HG03196 (cell line): ENCODE measurements at regions not wholly inside any gene's neighbourhood (a gene's known extent, or its start where the extent isn't known, plus 50 kb on each side); places are given as distances from the start of the nearest gene placed in this dataset.
"Not testable (repeated sequence)": the region's sequence is repeated elsewhere in the genome, so short reads cannot be mapped to it uniquely, and the experiment has no call there.

Experiments
- ATAC-seq: cut with Tn5 transposase; IDR thresholded peaks from one replicate; pipeline ENCODE4 v1.9.1; 2021; ENCODE audit not compliant: unreplicated experiment

DNA sequence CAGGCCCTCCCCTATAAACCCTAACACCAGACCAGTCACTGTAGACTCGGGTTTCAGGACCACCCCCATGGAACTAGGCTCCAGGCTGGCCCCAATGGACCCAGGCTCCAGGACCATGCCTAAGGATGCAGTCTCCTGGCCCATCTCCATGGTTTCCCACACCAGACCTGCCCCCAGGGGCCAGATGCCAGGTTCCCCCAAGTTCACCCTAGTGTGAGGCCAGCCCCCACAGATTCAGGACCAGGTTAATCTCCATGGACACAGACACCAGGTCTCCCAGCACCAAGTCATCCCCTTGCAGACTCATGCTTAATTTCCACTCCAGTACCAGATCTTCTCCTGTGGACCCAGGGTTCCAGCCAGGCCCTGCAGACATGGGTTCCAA, 103.8 kb upstream of the LANCL2 start:
- no peak for ATAC-seq

GRCh38 chr7:55265328-55265727, 99.8 kb upstream of the LANCL2 start:
- not testable (repeated sequence) for ATAC-seq

GRCh38 chr7:55265836-55266642, 99.1 kb upstream of the LANCL2 start:
- no peak for ATAC-seq

DNA sequence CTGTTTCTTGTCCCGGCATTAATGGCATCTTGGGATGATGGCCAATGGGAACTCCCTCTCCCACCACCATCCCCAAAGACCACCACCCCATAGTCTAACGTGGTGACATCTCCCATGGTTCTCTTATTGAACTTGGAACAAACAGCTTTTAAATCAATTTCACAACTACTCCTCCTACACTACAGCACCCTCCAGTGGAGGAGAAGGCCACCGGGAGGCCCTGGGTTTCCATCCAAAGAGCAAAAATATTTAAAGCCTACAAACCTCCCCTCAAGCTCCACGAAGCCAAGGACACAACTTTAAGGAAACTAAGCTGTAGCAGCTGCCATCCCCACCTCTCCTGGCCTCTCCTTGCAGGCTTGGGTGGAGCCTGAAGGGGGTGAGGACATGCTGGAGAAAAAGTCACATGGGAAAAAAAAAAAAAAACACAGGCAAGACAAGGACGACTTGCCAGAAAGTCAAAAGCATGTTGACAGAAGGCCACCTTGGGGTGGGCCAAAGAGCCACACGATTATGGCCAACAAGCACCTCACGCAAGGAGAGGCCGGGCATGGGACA, 94.0 kb upstream of the LANCL2 start:
- no peak for ATAC-seq

- ATAC-seq, result no peak
Measured at GRCh38 chr7:55271661-55272060, 93.5 kb upstream of the LANCL2 start.

DNA sequence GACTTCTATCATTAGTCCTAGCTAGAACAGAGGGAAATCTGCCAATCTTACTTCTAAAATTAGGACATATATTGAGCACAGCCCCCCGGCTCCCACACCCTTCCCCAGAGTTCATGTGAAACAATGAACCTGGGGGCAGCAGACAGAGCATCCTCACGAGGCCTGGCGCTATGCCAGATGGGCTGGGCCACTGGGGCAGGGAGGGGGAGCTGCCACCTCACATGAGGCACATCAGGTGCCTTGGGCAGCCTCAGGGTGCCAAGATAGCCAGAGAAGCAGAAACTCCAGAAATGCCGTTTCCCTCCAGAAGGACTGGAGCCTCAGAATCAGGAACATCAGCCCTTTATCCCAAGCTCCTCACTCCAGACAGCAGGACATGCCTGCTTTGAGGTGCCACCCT, 92.8 kb upstream of the LANCL2 start:
- no peak for ATAC-seq

DNA sequence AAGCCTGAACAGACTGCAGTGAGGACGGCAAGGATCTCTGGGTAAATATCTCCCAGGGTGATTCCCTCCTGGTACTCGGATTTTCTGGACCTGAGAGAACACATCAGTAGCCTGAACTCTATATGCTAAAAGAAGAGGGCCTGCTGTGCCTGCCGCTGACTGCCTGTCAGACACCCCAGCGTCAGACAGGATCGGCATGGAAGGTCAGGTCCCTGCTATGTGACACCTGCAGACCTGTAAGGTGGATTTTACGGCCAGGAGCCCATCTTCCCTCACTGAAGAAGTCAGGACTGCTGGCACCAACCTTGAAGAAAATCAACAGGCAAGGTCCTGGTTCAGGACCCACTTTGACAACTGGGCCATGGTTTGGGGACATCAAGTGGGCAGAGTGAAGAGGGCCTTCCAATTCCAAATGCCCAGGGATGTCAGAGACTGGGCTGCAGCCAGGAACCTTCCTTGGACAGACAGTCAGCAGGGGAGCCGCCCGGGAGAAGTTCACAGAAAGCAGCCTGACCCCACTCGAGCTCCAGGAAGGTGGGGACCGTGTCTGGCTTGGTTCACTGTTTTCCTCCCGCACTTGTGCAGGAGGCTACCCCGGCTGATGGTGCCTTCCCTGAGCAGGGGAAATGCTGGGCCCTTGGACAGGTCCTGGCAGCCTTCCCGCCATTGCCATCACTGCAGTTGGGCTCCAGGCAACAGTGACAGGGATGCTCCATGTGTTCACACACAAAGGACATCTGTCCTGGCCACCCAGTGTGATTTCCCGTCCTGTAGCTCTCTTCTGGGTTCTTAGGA, 91.8 kb upstream of the LANCL2 start:
- ATAC-seq, result no peak

- no peak for ATAC-seq
Measured at GRCh38 chr7:55274156-55274555, 91.0 kb upstream of the LANCL2 start.

DNA sequence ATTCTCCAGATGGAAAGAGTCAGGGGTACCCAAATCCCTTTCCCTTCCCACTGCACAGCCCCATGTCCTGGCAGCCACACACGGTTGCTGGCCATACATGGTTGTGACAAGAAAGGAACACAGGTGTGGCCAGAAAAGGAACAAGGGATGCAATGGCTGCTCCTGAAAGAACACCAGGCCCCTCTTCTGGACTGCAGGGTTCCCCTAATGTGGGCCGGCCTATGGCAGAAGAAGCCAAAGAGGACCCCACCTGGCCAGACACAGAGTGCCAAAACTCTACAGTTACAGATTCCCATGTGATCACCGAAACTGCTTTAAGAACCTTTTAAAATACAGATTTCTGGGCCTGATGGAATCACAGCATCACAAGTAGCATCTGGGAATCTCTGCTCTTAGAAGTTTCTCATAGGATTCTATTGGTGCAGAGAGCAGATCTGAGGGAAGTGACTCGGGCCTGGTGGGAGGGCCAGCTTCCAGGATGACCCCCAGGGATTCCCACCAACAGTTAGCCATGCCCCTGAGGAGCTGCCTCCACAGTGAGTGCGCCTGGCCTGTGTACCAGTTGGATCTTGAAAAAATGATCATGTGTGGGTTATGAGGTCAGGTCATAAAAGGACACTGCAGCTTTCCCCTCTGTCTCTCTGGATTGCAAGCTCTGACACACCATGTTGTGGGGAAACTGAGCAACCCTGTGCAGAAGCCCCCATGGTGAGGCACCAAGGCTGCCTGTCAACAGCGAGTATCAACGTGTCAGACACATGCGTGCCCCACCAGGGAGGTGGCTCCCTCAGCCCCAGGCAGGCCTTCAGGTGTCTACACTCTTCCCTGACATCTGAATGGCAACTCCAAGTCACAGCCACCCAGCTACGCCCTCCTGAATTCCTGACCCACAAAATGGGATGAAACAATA, 89.6 kb upstream of the LANCL2 start:
- ATAC-seq, result no peak

DNA sequence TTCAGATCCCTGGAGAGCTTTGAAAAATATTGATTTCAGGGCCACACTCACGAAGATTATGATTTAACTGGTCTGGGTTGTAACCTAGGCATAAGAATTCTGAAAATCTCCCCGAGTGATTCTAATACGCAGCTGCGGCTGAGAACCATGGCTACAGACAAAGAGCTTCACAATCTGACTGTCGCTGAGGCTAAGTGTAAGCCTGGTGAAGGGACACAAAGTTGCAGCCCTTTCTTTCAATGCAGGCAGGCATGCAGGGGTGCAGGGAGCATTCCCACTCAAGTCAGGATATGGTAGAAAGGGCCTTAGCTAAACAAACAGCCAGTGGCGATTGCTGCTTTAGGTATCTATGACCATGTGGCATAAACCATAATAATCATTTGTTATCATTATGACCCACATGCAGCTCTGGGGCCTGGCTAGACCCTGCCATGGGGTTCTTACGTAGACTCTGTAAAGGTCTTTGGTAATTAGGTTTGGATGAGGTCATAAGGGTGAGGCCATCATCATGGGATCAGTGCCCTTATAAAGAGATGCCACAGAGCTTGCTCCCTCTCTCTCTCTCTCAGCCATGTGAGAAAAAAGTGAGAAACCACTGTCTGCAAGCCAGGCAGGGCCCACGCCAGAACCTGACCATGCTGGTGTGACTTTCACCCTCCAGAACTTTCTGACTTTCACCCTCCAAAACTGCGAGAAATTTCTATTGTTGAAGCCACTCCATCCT, 88.4 kb upstream of the LANCL2 start:
- ATAC-seq, result no peak

GRCh38 chr7:55277916-55278315, 87.2 kb upstream of the LANCL2 start:
- no peak for ATAC-seq

DNA sequence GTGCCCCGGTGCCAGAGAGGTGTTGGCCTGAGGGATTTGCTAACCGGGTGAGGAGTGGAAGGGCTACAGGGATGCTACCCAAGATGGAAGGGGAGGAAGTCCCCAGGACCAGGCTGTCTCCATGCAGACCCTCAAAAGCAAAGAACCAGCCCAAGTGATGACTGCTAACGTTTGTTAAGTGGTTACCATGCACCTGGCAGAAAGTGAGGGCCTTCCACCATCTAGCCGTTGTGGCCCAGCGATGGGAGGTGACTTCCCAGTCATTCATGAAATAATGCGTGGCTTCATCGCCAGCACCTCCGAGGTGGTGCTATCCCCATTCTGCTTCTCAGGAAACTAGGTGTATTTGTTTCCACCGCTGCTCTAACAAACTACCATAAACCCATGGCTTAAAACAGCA, 86.8 kb upstream of the LANCL2 start:
- ATAC-seq, result no peak

- no peak for ATAC-seq
Measured at GRCh38 chr7:55279080-55279845, 85.9 kb upstream of the LANCL2 start.

DNA sequence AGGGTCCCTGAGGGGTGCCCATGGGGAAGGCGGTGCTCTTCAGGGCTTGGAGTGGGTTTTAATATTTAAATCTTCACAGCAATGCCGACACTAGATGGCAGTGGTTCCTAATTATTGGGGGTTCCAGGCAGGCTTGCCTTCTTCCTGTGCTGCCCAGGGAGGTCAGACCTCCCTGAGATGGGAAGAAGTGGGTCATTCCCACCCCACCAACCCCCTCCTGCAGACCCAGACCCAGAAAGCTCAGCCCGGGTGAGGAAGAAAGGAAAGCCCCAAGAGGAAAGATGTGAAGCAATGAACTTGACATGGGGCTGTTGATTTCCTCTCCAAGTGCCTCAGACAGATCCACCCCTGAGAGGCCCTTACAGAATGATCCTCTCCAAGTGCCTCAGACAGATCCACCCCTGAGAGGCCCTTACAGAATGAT, 85.1 kb upstream of the LANCL2 start:
- peak; percentile 87 for ATAC-seq

GRCh38 chr7:55285665-55286064, 79.5 kb upstream of the LANCL2 start:
- ATAC-seq, result no peak

- ATAC-seq, result no peak
Measured at GRCh38 chr7:55286666-55287065, 78.5 kb upstream of the LANCL2 start.

DNA sequence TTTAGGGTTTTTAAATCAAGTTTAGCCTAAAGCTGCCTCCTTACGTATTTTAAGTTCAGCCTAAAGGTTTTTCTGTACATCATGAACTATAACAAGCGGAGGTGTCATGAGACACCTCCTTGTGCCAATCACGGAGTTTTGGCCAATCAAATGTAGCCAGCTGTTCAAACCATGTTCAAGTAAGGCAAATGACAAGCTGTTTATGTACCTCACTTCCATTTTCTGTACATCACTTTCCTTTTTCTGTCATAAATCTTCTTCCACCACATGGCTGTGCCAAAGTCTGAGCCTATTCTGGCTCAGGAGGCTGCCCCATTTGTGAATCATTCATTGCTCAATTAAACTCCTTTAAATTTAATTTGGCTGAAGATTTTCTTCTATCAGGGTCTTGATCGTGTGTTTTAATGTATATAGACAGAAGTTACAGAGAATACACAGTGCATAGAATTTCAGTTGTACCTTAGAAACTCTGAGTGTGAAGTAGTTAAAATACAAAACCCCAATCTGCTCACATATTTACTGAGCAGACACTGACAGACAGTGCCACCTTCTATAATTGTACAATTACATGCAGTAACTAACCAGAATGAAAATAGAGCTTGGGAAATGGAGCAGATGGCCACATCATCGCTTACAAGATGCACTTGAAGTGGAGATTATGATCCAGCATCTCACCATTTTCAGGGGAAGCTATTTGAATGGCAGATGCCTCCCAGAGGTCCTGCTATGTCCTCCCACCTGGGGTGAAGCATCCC, 76.9 kb upstream of the LANCL2 start:
- ATAC-seq, result no peak

DNA sequence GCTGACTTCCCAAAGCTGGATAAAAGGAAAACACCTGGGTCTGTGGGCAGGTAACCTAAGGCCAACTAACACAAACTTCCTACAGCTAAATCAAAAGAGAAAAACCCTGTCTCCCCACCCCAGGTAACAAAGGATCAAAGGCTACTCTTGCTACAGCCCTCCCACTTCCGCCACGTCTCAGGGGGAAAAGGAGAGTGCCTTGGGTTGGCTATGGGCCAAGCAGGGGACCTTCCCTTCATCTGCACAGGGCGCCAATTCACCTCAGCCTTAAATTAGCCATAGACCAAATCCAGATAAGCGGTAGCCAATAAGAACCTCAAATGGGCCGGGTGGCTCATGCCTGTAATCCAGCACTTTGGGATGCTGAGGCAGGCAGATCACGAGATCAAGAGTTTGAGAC, 69.1 kb upstream of the LANCL2 start:
- no peak for ATAC-seq
